OCI-LY1 (cell line): ENCODE measurements at regions not wholly inside any gene's neighbourhood (a gene's known extent, or its start where the extent isn't known, plus 50 kb on each side); places are given as distances from the start of the nearest gene placed in this dataset.

Source experiments
- CTCF ChIP-seq: fragments of 200-600 bp; sonication (generic), shearing (Covaris generic); IDR thresholded peaks from 2 replicates; pipeline ENCODE4 v1.5.1; 2017; ENCODE audit warnings: mild to moderate bottlenecking, antibody characterized with exemption, low read length, moderate library complexity, mixed read lengths
- EZH2 ChIP-seq: fragments of 200-600 bp; sonication (generic), shearing (Covaris generic); IDR thresholded peaks from 2 replicates; pipeline ENCODE4 v1.8.0; 2017; ENCODE audit warnings: borderline replicate concordance, mixed run types, mild to moderate bottlenecking, antibody characterized with exemption, low read length, moderate library complexity, mixed read lengths

GRCh38 chr17:72528683-72529082, 407.9 kb downstream of the SOX9 start:
- TF ChIP-seq CTCF, result no peak
- no peak for TF ChIP-seq EZH2
